ENCODE measurements at regions not wholly inside any gene's neighbourhood (a gene's known extent, or its start where the extent isn't known, plus 50 kb on each side); places are given as distances from the start of the nearest gene placed in this dataset.

DNA sequence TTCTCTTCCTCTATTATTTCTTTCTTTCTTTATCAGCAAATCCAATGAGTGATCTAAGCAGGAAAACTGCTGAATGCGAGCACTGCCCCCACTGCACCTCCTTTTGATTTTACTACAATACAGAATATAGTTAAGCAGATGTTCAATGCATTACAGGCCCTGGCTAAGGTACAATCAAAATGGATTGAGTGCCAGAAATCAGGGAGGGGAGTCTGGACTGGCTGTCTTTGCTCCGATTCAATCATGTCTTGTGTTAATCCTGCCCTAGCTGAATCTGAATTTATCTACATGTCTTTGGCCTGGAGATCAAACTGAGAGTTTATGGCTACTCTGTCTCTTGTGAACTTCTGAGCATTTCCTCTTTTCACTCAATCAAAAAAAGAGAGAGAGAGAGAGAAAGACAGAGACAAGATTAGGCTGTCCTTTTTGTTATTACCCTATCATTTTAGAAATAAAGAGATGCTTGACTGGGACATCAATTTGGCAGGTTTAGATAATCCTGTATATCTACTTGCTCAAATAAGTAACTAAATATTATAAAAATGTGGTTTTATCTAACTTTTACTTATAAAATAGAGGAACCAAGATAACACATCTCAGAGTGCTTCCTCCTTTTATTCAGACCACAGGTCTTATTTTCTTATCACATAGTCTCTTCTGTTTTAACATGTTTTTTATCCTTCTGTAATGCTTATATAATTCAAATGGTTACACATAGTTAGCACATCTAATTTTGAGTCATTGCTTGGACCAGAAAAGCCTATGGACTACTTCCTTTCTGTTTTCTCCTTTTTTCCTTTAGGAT is 656.2 kb downstream of the KCNJ2 start:
- no peak for DNase-seq

DNA sequence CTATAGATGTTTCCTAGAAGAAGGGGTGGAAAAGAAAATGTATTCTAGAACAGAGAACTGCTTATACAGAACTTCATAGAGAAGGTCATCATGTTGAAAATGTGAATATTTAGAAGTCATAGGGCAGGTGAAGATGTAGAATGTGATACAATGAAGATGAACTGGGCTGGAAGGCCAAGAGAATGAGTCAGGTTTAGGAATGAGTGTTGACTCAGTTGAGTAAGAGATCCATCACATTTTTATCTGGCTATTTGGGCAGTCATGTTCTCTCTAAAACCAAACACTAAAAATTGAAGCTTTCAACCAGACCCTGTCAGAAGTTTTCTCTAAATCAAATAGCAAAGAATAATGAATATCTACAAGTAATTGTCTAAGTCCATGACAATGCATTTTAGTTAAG is 660.5 kb downstream of the KCNJ2 start:
- no peak for DNase-seq

DNA sequence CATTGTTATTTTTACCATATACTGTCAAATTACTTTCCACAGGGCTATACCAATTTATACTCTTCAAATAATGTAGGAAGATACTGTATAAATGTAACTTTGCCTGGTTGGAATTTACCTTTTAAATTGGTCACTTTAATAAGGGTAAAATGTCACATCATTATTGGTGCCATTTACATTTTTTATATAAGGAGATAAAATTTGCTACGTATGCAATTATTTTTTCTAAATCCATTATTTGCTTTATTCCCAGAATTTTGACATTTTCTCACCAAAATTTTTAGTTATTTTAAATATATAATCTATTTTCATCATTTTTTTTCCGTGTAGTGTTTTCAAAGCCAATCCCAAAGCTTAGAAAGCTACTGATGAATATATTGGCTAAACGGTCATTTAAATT is 664.7 kb downstream of the KCNJ2 start:
- no peak for DNase-seq

DNA sequence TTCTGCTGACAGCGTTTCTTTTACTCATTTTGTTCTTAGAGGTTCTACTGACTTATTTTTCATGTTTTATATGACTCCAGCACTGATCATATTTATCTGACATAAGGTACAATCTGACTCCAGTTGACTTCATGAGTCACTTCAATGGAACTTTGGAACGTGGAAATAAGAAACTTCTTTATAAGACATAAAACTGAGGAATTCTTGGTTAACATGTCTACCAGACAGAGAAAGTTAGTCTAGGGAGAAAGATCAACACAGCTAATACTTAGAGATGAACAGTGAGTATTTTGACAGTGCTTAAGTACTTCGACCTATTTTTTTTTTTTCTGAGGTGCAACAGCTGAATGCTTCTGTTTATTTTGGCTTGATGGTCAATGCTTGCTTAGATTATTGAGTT is 679.5 kb downstream of the KCNJ2 start:
- no peak for DNase-seq

DNA sequence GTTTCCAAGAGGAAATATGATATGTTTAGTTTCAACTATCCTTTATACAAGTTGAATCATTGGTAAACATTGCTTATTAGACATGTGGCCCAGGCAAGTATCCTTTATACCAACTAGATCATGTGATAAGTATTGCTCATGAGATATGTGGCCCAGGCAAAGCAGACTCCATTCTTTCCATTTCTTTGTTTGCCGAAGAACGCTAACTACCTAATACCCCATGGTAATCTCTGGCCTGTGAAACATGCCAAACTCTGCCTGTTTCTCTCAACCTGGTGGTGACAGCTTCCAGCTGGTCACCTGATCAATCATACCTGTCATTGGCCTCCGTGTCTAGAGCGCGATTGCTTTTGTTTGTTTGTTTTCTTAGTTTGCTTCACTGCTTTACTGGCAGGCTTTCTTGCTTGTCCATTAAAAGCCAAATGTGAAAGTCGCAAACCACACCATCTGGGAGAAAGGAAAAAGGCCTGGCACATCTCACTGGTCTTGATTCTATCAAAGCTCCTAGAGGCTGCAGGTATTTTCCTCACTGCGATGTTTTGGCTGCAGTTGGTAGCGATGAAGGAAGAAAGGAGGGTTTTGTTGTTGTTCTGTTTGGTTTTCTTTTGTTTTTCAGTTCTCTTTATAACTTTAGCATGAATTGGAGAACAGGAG is 686.2 kb downstream of the KCNJ2 start:
- no peak for DNase-seq

DNA sequence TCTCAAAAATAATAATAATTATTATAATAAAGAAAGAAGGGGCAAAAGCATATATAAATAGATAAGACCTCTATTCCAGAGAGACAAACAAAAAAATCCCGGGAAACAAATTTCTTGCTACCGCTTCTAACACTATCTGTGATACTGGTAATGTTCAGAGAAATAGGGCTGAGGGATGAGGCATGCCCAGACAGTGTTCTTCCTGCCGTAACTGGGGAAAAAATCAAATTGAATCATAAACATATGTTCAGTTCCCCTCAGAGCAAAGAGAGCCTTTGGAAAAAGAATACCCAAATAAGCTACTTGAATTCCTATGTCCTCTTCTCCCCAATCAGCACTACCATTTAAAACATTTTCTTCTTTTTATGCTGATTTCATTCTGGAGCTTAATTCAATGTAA is 688.0 kb downstream of the KCNJ2 start:
- no peak for DNase-seq

DNA sequence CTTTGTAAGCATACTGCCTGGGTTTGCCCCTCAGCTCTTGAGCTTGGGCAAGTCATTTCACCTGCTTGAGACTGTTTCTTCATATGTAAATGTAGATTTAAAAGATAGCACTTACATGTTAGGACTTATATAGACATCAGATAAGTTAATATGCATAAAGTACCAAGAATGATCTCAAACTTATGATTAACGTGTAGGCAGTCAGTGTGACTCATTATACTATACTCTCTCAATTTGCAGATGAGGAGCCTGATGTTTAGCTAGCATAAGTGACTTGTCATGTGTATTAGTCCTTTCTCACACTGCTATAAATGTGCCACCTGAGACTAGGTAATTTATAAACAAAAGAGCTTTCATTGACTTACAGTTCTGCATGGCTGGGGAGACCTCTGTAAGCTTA is 690.5 kb downstream of the KCNJ2 start:
- DNase-seq = no peak

DNA sequence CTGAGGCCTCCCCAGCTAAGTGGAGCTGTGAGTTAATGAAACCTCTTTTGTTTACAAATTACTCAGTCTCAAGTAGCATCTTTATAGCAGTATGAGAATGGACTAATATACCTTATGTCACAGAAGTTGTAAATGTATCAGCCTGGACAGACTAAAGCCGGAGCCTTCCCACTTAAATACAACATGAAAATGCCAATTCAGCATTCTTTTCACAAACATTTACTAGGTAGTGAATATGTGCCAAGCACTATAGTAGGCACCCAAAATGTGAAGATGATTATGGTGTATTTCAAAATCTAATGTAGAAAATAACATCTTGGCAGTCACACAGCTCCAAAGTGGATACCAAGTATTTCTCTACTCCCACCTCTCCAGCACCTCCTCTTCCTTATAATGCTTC is 693.0 kb downstream of the KCNJ2 start:
- DNase-seq = no peak

DNA sequence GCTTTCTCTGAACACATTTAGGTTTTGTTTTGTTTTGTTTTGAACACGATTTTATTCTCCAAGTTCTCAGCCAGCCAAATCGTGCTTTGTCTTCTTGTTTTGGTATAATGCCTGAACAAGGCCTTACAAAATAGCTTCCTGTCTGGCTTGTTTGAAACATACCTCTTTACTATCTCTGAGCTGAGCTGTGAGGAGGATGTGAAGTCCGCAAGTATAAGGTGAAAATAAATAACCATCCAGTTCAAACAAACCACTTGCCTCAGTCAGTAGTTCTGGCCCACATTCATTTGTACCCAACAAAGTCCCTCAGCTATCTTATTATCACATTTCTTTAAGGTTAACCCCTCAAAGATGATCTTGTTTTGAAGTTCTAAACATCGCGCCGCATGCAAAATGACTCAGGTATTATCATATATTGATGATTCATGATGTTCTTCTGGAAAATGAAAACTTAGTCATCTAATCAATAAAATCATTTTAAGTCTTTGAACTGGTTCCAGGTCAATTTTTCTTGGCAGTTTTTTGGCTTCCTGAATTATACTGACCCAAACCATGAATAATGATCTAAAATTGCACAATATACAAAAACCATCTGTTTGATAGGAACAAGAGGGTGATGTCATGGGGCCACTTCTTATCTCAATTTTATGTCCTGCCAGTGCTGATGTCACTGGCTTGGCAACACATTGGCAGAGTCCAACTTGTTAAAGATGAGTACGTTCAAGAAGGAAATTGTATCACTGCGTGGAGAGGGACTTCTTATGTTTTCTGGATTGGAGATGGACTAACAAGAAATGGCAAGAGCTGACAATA is 694.3 kb downstream of the KCNJ2 start:
- DNase-seq = no peak

DNA sequence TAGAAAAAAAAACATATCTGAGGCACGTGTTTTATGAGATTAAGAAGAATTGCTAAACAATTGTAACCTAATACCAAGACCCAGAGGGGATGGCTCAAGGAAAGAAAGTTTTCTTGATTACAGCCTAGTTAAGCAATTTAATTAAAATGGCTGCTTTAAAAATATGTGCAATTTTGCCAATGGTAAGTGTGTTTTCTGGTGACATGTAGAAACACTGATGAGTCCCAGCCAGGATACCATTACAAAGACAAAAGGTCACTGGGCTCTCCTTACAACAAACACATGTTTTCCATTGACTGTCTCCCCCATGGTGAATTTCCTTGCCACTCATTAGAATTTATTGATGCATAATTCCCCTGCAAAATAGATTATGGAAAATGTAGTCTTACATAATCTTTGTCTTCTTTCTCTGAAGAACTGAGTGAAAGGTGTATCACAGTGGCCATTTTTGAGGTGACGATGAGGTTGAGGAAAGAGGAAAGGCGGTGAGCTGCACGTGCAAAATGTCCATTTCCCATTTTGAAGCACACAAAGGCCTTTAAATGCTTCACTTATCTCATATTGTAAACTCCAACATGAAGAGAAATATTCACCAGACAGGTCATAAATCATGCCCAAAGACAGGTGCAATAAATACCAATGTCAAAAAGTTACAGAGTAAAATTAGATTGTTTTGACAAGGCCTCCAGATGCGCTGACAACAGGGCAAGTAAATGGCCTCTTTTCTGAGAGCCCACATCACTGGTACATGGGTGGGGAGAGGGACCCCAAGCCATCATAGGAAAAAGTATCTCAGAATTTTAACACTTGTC is 696.9 kb downstream of the KCNJ2 start:
- no peak for DNase-seq

DNA sequence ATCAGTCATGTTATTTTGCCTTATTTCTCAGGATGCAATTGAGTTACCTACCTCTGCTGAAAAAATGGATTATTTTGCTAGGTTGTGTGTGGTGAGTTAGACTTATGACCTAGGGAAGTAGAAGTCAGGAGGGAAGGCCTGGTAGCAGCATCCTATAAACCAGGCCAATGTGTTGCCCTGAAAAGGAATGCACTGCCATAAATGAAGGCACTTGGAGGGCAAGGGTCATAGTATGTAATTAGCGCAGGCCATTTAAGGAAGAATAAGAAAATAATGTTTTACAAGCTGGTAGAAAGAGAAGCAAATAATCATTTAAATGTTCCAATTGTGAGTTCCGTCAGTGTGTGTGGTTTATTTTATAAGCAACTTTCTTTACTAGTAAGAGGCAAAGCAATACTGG is 698.8 kb downstream of the KCNJ2 start:
- DNase-seq = no peak

DNA sequence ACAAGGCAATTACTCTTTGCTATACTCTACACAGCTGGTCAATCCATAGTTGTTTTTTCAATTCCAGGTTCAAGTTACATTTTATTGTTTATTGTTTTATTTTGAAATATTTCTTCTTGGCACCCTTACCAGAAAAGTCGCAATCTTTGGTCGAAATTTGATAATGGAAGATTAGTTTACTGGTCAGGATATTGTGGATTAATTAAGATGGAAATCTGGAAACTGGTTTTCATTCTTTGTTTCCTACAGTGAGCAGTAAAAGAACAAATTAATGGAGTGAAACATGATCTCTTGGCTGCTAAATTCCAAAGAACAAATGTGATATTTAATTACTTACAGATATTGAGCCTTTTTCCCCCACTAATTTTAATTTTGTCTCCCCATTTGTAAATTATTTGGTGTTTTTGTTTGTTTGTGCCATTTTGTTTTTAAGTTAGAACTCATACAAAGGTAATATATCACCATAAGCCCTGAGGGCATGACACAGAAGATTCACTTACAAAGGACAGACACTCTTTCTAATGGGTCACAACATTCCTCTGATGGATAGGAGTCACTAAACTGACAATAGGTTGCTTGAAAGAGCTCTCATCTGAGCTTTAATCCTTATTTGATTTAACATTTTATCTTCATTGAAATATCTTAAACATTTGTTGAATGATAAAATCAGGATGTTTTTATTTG is 700.2 kb downstream of the KCNJ2 start:
- no peak for DNase-seq

DNA sequence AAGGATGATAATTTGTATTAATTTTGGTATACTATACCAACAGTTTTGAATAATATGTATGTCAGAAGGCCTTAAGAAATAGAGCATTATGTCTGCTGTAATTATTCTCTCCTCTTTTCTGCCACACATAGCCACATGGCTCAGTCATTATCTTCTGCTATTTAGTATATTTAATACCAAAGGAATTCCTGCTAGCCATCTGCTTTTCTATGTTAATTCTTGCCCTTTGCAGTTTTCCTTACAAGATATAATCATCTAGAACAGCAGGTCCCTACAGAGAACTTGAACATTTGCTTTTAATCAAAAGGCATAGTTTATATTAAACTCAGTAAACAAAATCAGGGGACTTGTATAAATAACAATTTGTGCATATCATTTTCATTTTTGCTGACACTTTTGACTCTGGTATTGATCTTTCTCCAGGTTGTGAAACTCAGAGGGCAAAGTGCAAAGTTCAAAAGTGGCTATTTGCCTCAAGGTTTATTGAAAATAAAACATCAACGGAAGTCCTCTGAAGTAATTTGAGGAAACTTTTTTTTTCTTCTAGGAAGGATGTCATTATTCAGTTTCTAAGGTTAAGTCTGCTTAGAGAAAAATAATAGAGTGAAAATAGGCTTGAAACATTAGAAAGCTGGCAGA is 702.0 kb downstream of the KCNJ2 start:
- DNase-seq = no peak

DNA sequence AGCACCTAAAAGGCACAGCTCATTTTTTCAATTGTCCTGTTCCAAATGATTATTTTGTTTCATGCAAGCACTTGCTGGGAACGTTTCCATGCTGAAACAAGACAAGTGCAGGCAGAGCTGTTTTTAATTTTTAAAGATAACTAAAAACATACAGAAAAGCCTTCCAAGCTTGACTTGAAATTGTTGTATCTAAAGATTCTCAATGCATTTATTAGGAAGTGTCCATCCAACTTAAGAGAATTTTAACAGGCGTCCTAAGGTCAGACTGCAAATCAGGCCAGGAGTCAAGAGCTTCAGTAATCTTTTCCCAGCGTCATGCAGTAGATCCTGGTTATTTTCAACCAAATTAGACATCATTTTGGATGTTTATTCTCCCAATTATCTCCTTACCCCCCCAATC is 702.8 kb downstream of the KCNJ2 start:
- DNase-seq = no peak

DNA sequence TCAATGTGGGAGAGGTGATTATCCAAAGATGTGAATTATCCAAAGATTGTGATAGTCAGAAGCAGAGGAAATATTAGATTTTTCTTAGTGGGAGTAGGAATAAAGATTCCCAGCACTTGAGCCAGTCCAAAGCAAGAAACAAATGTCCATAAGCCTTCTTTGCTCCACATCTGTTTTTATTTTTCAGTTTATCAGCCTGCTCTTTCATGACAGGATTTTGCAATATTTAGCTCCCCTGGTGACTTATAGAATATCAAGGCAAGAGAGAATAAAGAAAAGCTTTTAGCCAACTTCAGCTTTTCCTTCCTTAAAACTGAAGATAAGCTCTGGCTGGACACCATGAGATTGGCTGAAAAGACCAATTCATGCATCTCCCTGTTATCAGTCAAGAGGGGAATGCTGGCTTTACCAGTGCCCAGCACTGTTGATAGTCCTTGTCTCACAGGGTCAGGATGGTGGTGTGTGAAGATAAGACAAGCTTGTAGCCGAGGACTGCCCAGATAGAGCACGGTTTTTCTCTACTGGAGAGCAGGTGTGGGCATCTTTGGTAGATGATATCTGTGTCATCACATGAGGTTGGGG is 706.5 kb downstream of the KCNJ2 start:
- no peak for DNase-seq

DNA sequence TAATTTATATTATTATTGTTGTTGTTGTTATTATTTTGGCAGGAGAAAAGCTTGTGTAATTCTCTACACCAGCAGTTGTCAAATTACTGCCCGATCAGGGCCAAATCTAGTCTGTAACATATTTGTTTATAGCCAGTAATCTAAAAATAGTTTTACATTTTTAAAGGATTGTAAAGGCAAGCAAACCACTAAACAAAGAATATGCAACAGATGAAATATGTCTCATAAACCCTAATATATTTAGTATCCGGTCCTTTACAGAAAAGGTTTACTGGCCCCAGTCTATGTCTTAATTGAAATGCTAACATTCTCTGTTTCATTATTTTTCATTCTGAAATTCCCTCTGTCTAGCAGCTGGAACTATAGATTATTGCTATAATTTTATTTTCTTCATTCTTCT is 709.5 kb downstream of the KCNJ2 start:
- DNase-seq = no peak

DNA sequence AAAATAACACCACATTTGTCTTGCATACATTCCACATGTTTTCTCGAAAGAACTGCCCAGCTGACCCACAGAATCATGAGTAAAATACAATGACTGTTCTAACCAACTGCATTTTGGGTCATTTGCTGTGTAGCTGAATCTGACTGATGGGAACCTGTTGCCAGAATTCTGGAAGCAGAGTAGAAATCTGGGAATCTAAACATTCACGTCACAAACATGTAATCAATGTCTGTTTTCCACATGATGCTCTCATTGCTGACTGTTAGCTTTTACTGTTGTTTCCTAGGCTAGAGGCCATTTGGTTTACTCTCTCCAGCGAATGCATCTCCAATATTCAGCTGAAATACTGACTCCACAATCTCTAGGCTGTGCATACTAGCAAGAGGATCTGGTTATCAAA is 710.1 kb downstream of the KCNJ2 start:
- no peak for DNase-seq

DNA sequence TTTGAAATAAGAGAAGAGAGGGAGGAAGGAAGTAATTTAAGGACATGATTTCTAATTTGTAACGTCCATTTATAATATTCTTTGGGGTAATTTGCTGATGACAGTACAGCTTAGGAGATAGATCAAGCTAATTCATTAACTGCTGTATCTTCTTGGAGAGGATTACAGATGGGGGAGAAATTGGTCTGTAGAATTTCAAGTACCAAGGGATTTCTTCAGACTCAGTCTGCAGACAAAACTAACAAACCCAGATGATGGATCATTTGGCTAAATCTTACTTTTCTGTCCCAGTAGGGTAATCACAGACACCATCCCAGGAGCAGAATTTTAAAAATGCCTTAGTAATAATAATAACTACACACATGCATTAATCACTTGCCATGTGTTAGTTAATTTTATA is 711.8 kb downstream of the KCNJ2 start:
- DNase-seq = no peak

DNA sequence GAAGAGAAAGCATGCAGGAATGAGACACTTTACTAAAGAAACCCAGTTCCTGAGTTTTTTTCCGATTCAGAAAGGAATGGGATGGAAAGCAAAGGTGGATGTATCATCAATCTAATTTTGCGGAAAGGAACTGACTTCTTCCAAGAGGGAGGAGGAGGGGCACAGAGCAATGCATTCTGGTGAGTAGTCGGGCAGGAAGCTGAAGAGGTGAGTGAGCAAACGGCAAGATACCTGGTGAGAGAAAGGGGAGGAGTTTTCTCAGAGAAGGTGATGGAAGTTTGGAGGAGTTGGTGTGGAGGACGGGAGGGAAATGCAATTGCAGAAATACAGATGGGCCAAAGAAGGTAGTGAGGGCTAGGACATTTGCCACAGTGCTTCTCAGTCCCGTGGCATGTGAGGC is 713.2 kb downstream of the KCNJ2 start:
- DNase-seq = no peak

DNA sequence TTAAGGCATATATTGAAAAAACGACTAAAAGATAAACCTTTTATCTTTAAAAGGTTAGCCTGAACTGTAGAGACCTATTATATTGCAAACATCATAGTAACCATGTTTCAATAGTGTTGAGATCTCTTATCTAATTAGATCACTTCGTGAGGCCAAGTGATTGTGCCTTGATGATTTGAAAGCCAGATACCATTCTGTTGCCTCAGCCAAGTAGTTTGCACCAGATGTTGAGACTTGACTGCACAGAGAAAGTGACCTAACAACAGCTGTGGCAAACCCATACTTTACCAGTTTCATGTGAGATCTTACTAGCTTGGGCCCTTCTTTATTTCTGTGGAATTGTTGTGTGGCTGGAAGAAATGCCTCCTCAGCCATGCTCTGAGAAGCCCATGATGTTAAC is 717.3 kb downstream of the KCNJ2 start:
- DNase-seq = no peak

DNA sequence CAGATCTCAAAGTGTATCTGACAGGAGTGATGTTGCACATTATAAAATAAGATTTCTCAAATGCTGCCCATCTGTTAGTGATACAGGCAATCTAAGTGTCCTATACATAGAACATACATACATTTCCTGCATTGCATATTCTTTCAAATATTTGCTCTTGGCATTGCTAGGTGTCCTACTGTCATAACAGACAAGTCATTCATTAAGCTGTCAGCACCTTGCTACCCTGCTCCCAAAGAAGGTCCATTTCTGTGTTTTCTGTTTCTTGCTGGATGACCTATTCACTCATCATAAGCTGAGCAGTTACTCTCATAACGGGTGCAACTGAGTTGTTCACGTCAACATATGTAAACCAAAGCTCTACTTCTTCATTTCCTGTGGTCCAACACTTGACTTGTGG is 719.0 kb downstream of the KCNJ2 start:
- no peak for DNase-seq

DNA sequence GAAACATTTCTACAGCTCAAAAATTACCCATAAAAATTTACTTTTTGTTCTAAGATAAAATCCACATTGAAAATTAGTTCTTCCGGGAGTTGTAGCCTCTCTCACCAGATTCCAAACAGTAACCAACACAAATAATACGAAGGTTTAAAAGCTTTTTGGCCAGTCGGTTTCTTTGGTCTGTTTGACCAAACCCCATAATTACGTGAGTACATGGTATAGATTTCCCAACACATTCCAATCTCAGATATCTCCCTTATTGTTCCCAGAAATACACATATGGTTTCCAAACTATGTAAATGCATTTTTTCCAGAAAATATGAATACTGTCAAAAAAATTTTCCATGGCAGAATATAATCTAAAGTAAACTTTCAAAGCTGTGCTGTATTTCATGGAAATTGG is 722.0 kb downstream of the KCNJ2 start:
- DNase-seq = no peak

Measured in activated naive CD4-positive, alpha-beta T cell treated with anti-CD3 and anti-CD28 coated beads, Interleukin-2, amount 50 U/mL, for 16 hours (primary cell).